Astrocyte of the spinal cord (primary cell): ENCODE measurements at regions not wholly inside any gene's neighbourhood (a gene's known extent, or its start where the extent isn't known, plus 50 kb on each side); places are given as distances from the start of the nearest gene placed in this dataset.

Experiments used
- DNase-seq: peaks from one replicate; pipeline ENCODE4 v3.0.0; 2011; ENCODE audit warnings: low read depth, low spot score
- H3K4me3 ChIP-seq: 2 replicates; pipeline ENCODE4 v1.5.1; 2011; ENCODE audit warnings: low read depth, mild to moderate bottlenecking, low read length, moderate library complexity
- CTCF ChIP-seq: IDR thresholded peaks from 2 replicates; pipeline ENCODE4 v1.5.1; 2012; ENCODE audit warnings: low read depth, mild to moderate bottlenecking, low read length, inconsistent platforms
- in situ Hi-C: cut with HindIII; loops from 2 replicates; pipeline ENCODE4 v1.10.0; 2017; ENCODE audit warnings: low sequenced_read_pairs

GRCh38 chr17:72065556-72065955, 55.3 kb upstream of the SOX9 start:
- in situ Hi-C loops: no loop called here
- no peak for DNase-seq
- no peak overlapping the region for H3K4me3 ChIP-seq
- no peak for TF ChIP-seq CTCF

GRCh38 chr17:72068643-72069042, 52.2 kb upstream of the SOX9 start:
- in situ Hi-C loops: no loop called here
- no peak for DNase-seq
- no peak for TF ChIP-seq CTCF
- no peak overlapping the region for H3K4me3 ChIP-seq

- no peak for DNase-seq
- H3K4me3 ChIP-seq: no peak overlapping the region
- in situ Hi-C loops: no loop called here
- no peak for TF ChIP-seq CTCF
Observed at GRCh38 chr17:72069586-72070202, 51.1 kb upstream of the SOX9 start.
